GM19023 (cell line): ENCODE measurements at regions not wholly inside any gene's neighbourhood (a gene's known extent, or its start where the extent isn't known, plus 50 kb on each side); places are given as distances from the start of the nearest gene placed in this dataset.

Experiments
- ATAC-seq: cut with Tn5 transposase; IDR thresholded peaks from one replicate; pipeline ENCODE4 v1.9.1; 2021; ENCODE audit warnings: mild to moderate bottlenecking, moderate library complexity; ENCODE audit not compliant: unreplicated experiment

DNA sequence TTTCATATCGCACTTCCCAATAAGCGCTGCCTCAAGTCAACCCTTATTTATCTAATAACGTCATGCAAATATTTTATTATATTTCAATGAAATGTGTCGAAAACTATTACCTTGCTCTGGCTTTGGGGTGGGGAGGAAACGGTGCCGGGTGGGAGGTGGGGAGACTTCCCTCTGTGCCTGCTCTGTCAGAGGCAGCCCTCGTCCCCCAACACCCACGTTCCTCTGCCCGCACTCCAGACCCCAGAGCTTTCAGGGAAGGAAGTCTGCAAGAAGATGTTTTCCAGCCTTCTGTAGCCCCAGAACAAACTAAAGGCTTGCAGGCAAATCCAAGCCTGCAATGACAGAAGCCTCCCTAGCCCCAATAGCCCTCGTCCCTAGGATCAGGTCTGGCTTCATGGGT lies 235.7 kb downstream of the BUD13 start:
- ATAC-seq, result no peak

DNA sequence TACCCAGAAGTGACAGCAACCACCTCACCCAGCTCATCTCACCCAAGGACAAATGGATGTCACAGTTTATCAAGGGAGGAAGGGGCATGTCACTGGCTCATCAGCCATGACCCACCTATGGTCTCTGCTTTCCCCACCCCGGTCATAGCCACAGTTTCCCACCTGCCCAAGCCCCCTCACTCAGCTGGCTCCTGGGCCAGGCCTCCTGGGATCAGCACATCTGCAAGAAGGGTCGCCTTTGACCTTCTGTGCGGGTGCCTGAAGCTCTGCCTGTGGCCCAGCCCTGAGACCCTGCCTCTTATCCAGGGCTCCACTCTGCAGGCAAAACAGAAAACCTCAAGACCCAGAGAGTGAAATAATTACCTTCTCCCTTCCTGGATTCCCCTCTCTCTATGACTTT lies 236.4 kb downstream of the BUD13 start:
- no peak for ATAC-seq

DNA sequence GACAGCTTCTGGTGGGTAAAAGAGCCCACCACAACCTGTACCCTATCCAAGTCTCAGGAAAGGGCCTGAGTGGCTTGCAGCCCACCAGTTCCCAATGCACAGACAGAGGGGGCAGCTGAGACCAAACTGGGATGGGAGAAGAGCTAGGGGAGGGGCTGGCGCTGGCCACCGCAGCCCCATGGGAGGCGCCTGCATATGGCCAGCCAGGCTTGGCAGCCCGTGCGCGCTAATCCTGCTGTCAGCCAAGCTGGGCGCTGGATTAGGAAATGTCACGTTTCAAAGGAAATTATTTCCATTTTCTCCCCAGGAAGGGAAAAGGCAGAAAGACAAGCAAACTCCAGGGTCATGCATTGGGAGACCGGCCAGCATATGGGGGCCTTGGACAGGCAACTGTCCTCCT lies 236.8 kb downstream of the BUD13 start:
- ATAC-seq, result no peak

GRCh38 chr11:116535120-116535519 lies 237.7 kb downstream of the BUD13 start:
- ATAC-seq, result no peak

DNA sequence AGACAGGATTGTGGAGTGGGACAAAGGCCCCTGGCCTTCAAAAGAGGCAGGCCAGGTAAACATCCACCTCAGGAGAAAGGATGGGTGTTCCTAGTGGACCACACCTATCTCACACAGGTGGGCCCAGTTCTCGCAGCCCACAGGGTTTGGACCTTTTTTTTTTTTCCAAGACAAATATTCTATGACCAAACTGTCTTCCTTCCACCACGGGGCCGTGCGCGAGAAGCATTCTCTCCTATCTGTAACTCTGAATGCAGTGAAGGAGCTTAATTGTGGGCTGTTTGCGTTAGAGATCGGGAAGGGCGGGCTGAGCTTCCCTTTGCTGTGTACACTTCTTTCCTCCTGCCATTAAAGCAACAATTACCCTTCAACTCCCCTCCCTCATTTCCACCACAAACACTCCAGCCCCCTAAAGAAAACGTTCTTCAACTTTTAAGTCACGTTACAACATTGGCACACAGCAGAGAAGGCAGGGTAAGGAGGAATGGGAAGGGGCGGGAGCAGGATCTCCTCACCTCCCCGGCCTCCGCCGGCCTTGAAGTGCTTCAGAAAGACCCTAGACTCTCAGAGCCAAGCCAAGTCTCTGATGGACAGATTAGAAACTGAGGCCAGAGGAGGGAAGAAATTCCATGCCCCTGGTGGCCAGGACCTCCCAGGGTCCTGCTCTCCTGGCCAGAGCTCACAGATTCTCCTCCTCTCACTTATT lies 238.4 kb downstream of the BUD13 start:
- ATAC-seq, result no peak

GRCh38 chr11:116533186-116533825 lies 239.5 kb downstream of the BUD13 start:
- no peak for ATAC-seq

GRCh38 chr11:116532066-116532465 lies 240.7 kb downstream of the BUD13 start:
- no peak for ATAC-seq

DNA sequence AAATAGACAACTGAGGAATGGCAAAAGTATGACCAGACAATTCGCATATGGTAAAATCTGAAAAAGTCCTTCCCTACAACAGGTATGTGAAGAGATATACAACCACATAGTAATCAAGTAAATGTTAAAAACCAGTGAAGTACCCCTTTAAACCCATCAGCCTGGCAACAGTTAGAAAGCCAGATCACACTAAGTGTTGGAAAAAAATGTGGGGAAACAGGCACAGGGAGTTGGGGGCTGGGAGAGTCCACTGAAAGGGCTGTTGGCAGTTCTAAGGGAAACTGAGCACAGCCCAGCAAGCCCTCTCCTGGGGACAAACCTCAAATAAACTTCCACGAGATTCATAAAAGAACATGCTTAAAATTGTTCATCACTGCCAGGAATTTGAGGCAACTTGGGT lies 242.1 kb downstream of the BUD13 start:
- ATAC-seq, result no peak

- ATAC-seq, result no peak
These were observed 243.5 kb downstream of the BUD13 start for GRCh38 chr11:116529271-116529670.

DNA sequence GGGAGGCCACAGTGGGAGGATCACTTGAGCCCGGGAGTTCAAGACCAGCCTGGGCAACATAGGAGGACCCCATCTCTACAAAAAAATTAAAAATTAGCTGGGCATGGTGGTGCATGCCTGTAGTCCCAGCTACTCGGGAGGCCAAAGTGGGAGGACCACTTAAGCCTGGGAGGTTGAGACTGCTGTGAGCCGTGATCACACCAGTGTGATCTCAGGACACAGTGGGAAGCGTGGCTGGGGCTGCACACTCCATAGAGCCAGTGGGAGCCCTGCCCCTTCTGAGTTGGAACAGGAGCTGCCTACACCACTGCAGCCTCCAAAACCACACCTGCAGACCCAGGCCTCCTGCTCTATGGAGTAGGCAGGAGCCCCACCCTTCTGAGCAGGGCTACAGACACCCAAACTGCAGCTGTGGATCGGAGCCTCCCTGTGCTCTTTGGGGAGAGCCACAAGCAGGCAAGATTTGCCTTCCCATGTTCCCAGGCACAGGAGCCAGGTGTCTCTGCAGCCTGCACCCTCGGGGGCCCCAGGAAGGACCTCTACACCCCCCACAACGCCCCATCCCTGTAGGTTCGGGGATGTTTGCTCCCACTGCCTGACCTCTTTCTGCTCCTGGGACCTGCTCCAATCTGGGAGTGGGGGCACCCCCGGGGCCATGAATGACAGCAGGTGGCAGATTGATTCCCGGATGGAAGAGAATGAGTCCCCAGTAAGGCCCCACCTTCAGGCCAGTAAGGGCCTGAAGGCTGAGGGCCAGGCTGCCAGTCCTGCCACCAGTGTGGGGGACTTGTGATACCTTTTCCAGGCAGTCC lies 245.4 kb downstream of the BUD13 start:
- ATAC-seq, result no peak

DNA sequence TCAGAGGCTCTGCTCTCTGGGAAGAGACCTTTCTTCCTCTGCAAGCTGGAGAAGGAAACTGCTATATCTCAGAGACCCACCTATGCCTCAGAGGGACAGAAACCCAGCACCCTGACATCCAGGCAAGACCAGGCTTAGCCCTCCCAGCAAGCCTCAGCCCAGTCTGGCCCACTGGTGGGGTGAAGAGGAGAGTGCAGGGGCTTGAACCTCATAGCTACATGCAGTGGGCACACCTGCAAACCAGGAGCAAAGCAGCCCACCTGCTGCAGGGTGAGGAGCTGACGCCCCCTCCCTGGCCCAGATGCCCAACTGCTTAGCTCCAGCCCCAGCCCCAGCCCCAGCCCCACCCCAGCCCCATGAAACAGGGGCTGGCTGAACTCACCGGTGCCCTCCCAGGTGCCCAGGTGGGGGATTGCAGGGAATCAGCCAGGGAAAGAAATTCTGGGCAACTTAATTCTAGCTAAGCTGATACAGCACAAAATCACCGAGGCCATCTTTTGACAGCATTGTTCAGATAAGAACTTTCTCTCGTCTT lies 246.8 kb downstream of the BUD13 start:
- ATAC-seq, result no peak

GRCh38 chr11:116519499-116519898 lies 253.3 kb downstream of the BUD13 start:
- ATAC-seq, result no peak

DNA sequence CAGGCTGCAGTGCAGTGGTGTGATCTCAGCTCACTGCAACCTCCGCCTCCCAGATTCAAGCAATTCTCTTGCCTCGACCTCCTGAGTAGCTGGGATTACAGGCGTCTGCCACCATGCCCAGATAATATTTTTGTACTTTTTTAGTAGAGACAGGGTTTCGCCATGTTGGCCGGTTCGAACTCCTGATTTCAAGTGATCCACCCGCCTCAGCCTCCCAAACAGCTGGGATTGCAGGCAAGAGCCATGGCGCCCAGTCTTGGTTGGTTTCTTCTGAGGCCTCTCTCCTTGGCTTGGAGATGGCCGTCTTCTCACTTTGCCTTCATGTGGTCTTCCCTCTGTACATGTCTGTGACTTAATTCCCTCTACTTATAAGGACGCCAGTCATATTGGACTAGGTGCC lies 254.6 kb downstream of the BUD13 start:
- ATAC-seq, result no peak

- ATAC-seq, result no peak
These were observed 255.2 kb downstream of the BUD13 start for GRCh38 chr11:116517584-116517983.

- no peak for ATAC-seq
These were observed 255.7 kb downstream of the BUD13 start for GRCh38 chr11:116517077-116517476.

- ATAC-seq, result no peak
These were observed 257.1 kb downstream of the BUD13 start for GRCh38 chr11:116515664-116516184.

DNA sequence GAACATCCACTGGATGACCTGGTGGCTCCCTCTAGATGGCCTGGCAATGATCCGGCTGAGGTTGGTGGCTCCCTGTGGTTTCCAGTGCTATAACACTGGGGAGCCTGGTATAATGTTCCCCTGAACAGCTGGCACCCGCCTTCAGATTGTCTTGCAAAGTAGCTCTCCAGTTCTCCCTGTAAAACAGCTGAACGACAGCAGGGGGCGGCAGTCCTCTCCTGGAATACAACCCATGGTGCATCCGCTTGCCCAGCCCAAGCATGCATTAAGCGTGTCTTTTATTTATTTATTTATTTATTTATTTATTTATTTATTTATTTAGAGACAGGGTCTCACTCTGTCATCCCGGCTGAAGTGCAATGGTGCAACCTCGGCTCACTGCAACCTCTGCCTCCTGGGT lies 258.9 kb downstream of the BUD13 start:
- ATAC-seq, result no peak

DNA sequence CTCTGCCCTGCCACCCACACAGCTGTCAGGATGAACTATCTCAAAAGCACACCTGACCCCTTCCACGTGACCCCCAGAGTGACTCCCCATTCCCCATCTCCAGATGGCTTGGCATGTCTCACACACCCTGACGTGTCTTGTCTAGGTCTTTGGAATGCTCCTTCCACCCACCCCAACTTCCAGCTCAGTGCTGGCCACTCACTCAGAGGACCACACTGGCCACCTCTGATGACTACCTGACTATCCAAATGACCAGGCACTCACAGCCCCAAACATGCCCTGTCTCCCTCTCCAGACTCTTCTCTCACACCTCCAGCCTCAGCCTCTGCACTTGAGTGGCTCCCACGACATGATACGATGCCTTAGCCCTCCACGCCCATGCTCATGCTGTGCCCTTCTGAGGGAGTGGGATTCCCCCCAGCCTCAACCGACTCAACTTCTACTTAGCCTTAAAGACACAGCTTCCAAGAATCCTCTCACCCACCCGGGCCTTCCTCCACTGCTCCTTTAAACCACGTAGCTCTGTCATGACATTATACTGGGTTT lies 259.4 kb downstream of the BUD13 start:
- no peak for ATAC-seq

DNA sequence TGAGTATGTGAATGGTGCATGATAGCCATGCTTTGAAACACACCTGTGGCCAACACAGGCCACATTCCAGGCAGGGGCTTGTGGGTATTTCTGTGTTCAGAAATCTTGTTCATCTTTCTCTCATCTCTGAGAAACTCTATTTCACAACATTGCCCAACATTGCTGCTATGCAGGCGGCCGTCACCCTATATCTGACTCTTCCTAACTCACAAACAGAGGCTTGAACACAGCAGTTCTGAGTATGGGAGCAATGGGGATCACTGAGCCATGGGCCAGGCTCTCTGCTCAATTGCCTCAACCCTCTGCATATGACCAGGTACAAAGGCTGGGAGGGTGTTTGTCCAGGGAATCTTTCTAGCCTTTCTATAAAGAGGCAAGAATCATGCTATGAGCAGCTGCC lies 259.9 kb downstream of the BUD13 start:
- no peak for ATAC-seq

DNA sequence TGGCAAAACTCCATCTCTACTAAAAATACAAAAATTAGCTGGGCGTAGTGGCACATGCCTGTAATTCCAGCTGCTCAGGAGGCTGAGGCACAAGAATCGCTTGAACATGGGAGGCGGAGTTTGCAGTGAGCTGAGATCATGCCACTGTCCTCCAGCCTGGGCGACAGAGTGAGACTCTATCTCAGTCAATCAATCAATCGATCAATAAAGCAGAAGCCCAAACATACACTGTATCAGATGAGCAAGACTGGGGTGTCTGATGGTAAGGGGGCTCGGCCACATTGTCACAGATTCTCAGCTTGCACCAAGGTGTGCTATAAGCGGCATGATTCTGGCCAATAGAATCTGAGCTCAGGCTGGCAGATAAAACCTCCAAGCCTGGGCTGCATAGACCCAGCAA lies 261.1 kb downstream of the BUD13 start:
- ATAC-seq, result no peak
